GM04504 (cell line): ENCODE measurements at regions not wholly inside any gene's neighbourhood (a gene's known extent, or its start where the extent isn't known, plus 50 kb on each side); places are given as distances from the start of the nearest gene placed in this dataset.

ENCODE experiments used
- DNase-seq: peaks from one replicate; pipeline ENCODE4 v3.0.0-alpha.2; 2012; ENCODE audit warnings: low read depth

DNA sequence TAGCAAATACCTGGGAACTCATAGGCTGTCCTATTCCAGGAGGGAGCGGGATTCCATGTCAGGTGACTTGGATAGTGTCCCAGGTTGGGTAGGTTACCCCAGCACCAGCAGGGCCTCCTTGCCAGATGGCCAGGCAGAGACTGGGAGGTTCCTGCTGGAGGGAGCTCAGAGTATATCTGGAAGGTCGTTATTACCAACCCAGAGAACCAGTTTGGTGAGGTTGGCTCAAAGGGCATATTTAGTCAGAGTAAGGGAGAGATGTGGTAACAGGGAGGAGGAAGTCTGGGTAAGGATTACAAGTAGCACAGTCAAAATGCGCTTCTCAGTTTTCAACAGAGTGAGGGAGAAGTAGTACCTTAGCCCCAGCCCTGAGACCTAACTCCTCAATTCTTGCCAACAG is 53.3 kb upstream of the LNX1 start:
- no peak for DNase-seq
